ENCODE measurements at regions not wholly inside any gene's neighbourhood (a gene's known extent, or its start where the extent isn't known, plus 50 kb on each side); places are given as distances from the start of the nearest gene placed in this dataset.
A peak's percentile ranks its signal among the peaks of the same experiment; 100 is the strongest.

DNA sequence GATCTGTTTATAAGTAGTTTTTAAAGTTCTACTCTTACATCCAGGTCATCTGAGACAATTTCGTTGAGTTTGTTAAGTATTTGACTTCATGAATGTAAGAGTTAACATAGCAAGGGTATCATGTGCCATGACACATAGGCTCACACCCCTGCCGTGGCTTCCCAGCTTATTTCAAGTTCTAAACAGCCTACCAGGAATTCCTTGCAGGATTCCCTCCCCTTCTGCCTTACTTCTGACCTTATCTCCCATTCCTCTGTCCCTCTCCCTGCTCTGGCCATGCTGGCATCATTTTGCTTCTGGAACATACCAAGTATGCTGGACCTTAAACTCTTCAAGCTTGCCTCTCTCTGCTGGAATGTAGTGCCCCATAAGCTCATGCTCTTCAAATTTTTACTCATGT is 369.9 kb upstream of the PCDH7 start:
- no peak overlapping the region for H3K4me3 Mint-ChIP-seq
- TF ChIP-seq, protein P1, sequence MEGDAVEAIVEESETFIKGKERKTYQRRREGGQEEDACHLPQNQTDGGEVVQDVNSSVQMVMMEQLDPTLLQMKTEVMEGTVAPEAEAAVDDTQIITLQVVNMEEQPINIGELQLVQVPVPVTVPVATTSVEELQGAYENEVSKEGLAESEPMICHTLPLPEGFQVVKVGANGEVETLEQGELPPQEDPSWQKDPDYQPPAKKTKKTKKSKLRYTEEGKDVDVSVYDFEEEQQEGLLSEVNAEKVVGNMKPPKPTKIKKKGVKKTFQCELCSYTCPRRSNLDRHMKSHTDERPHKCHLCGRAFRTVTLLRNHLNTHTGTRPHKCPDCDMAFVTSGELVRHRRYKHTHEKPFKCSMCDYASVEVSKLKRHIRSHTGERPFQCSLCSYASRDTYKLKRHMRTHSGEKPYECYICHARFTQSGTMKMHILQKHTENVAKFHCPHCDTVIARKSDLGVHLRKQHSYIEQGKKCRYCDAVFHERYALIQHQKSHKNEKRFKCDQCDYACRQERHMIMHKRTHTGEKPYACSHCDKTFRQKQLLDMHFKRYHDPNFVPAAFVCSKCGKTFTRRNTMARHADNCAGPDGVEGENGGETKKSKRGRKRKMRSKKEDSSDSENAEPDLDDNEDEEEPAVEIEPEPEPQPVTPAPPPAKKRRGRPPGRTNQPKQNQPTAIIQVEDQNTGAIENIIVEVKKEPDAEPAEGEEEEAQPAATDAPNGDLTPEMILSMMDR (IDR thresholded peaks at IDR 0.05): no peak
- no peaks in the 10 kb centered on the region for H3K4me1 Mint-ChIP-seq (ENCODE audit: low read depth)
- H3K36me3 Mint-ChIP-seq (ENCODE audit: low read depth): no peaks in the 10 kb centered on the region
- peaks cover 19% of the 10 kb centered on the region for H3K9me3 Mint-ChIP-seq
- no peak overlapping the region for H3K27ac Mint-ChIP-seq
- H3K27me3 Mint-ChIP-seq (ENCODE audit: insufficient read depth): no peaks in the 10 kb centered on the region
- DNase-seq: no peak

DNA sequence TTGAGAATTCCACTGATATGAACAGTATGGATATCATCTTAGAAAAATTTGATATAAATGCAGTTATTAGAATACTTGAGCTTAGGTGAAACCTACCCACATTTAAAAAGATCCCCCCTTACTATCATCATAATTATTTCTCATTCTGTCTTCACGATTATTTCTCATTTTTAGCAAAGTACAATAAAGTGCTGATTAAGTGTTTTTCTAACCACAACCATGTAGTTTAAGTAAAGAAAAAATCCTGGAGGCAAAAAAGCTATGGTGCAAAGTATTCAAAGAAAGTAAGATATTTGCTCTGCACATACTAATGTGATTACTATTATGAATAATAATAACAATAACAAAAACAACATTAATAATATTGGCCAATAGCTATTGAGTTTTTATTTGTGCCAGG is 365.6 kb upstream of the PCDH7 start:
- Mint-ChIP-seq H3K36me3 (ENCODE audit: low read depth) (no peaks in the 10 kb centered on the region), H3K4me3 (no peak overlapping the region), H3K4me1 (ENCODE audit: low read depth) (no peaks in the 10 kb centered on the region), H3K27ac (no peak overlapping the region), H3K9me3 (peaks cover 16% of the 10 kb centered on the region), H3K27me3 (ENCODE audit: insufficient read depth) (no peaks in the 10 kb centered on the region)
- DNase-seq: no peak
- TF ChIP-seq, protein P1 (IDR thresholded peaks at IDR 0.05): no peak

DNA sequence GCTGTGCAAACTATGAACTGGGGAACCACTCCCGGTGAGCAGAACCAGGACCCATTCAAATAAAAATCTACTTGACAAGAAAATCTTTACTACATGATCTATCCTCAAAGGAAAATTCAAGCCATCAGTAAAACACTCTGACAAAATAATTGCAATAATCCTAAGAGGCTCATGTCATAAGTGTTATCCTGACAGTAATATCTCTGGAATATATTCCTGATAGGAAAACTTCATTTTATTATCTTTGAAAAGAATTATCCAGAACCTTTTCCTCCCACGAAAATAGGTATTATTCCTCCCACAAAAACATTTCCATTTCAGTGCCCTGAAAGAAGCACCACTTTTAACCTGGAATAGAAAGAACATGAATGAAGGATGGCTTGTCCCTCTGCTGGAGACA is 357.7 kb upstream of the PCDH7 start:
- H3K27ac Mint-ChIP-seq: no peak overlapping the region
- H3K36me3 Mint-ChIP-seq (ENCODE audit: low read depth): peaks cover 4% of the 10 kb centered on the region; the same call in 1 of the 2 replicates
- DNase-seq: no peak
- no peaks in the 10 kb centered on the region for H3K4me1 Mint-ChIP-seq (ENCODE audit: low read depth)
- peaks cover 26% of the 10 kb centered on the region for H3K9me3 Mint-ChIP-seq
- no peaks in the 10 kb centered on the region for H3K27me3 Mint-ChIP-seq (ENCODE audit: insufficient read depth)
- no peak overlapping the region for H3K4me3 Mint-ChIP-seq
- TF ChIP-seq, protein P1 (IDR thresholded peaks at IDR 0.05): no peak

DNA sequence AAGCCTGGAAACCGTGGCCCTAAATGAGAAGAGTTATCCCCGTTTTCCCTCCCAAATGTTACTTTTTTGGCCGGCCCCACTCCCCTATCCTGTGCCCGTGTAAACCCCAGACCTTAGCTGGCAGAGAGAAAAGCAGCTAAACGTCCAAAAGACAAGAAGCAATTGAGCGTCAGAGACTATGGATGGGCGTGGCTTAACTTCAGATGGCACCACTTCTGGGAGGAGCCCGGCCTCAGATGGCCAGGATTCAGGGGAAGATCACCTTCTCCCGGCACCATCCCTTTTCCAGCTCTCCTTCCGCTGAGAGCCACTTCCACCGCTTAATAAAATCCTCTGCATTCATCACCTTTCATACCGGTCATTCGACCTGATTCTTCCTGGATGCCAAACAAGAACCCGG is 350.1 kb upstream of the PCDH7 start:
- Mint-ChIP-seq H3K4me1 (ENCODE audit: low read depth) (no peaks in the 10 kb centered on the region), H3K4me3 (no peak overlapping the region), H3K36me3 (ENCODE audit: low read depth) (no peaks in the 10 kb centered on the region), H3K27me3 (ENCODE audit: insufficient read depth) (no peaks in the 10 kb centered on the region), H3K9me3 (peaks cover 19% of the 10 kb centered on the region), H3K27ac (no peak overlapping the region)
- no peak for DNase-seq
- TF ChIP-seq, protein P1 (IDR thresholded peaks at IDR 0.05): no peak

GRCh38 chr4:30380404-30380998 is 339.7 kb upstream of the PCDH7 start:
- no peak overlapping the region for H3K27ac Mint-ChIP-seq
- DNase-seq: peak; percentile 39
- no peaks in the 10 kb centered on the region for H3K4me1 Mint-ChIP-seq (ENCODE audit: low read depth)
- H3K4me3 Mint-ChIP-seq: no peak overlapping the region
- peaks cover 1% of the 10 kb centered on the region for H3K9me3 Mint-ChIP-seq
- H3K27me3 Mint-ChIP-seq (ENCODE audit: insufficient read depth): no peaks in the 10 kb centered on the region
- TF ChIP-seq, protein P1 (IDR thresholded peaks at IDR 0.05): peak; percentile 83
- H3K36me3 Mint-ChIP-seq (ENCODE audit: low read depth): no peaks in the 10 kb centered on the region

- Mint-ChIP-seq H3K4me3 (no peak overlapping the region), H3K27me3 (ENCODE audit: insufficient read depth) (no peaks in the 10 kb centered on the region), H3K9me3 (peaks cover 9% of the 10 kb centered on the region), H3K4me1 (ENCODE audit: low read depth) (no peaks in the 10 kb centered on the region), H3K27ac (no peak overlapping the region), H3K36me3 (ENCODE audit: low read depth) (no peaks in the 10 kb centered on the region)
- TF ChIP-seq, protein P1 (IDR thresholded peaks at IDR 0.05): no peak
- DNase-seq: no peak
Measured at GRCh38 chr4:30385650-30386049, 334.5 kb upstream of the PCDH7 start.

Data from HFFc6 (cell line).